Lung (tissue), 11 donors: ENCODE measurements at regions not wholly inside any gene's neighbourhood (a gene's known extent, or its start where the extent isn't known, plus 50 kb on each side); places are given as distances from the start of the nearest gene placed in this dataset.
A peak's percentile ranks its signal among the peaks of the same experiment; 100 is the strongest.

Source experiments
- ATAC-seq: fragments of 200-7000 bp; cut with Tn5 transposase; one replicate; pipeline ENCODE4 v1.9.1; 2020; ENCODE audit warnings: moderate number of reproducible peaks; ENCODE audit not compliant: insufficient read depth, low FRiP score
- DNase-seq, 3 donors: peaks; one replicate each; pipeline ENCODE4 v3.0.0-alpha.2; 2013 to 2017
- H3K27ac ChIP-seq, 2 donors: one replicate each; pipeline ENCODE4 v1.5.1; 2013; ENCODE audit warnings: mild to moderate bottlenecking in 2 of 2, moderate library complexity in 2 of 2, control low read depth in 1 of 2, inconsistent platforms in 1 of 2, low read depth in 1 of 2, low read length in 1 of 2
- H3K27me3 ChIP-seq, 3 donors: one replicate each; pipeline ENCODE4 v1.5.1; 2013; ENCODE audit warnings: low read length in 2 of 3; ENCODE audit not compliant: control insufficient read depth in 3 of 3, insufficient read depth in 3 of 3
- H3K36me3 ChIP-seq, 4 donors: one replicate each; pipeline ENCODE4 v1.5.1; 2013; ENCODE audit warnings: low read length in 4 of 4, mild to moderate bottlenecking in 1 of 4, moderate library complexity in 1 of 4; ENCODE audit not compliant: control insufficient read depth in 4 of 4, insufficient read depth in 4 of 4
- H3K4me1 ChIP-seq, 5 donors: one replicate each; pipeline ENCODE4 v1.5.1; 2013; ENCODE audit warnings: low read length in 5 of 5, mild to moderate bottlenecking in 2 of 5, moderate library complexity in 1 of 5; ENCODE audit not compliant: control insufficient read depth in 5 of 5, insufficient read depth in 5 of 5
- H3K4me3 ChIP-seq: one replicate; pipeline ENCODE4 v1.5.1; 2013; ENCODE audit warnings: mild to moderate bottlenecking, control low read depth, moderate library complexity
- H3K9ac ChIP-seq, 2 donors: one replicate each; pipeline ENCODE4 v1.5.1; 2013; ENCODE audit warnings: low read length in 2 of 2, control low read depth in 1 of 2; ENCODE audit not compliant: insufficient read depth in 1 of 2
- H3K9me3 ChIP-seq, 4 donors: one replicate each; pipeline ENCODE4 v1.5.1; 2013; ENCODE audit warnings: low read length in 3 of 4, mild to moderate bottlenecking in 1 of 4, moderate library complexity in 1 of 4; ENCODE audit not compliant: control insufficient read depth in 4 of 4, insufficient read depth in 3 of 4
- WGBS, 2 donors: extraction: QIAGEN DNeasy Blood & Tissue Kit; methylation state at CpG; one replicate each; pipeline ENCODE4 v1.1.7; 2013; 5-methylcytosine and 5-hydroxymethylcytosine counted together
- TF ChIP-seq, protein P1 (sequence below): IDR thresholded peaks from 2 replicates; pipeline ENCODE4 v1.5.1; 2012; ENCODE audit warnings: mild to moderate bottlenecking; ENCODE audit errors: control extremely low read depth, extremely low read depth
- donor health status: control.
- donor health status: control.
- donor health status: Bipolar disorder and iron deficiency.
- donor health status: healthy.
- donor health status: DM: yes; HTN: yes; CAD: no.

- no peak overlapping the region for H3K27ac ChIP-seq
- ATAC-seq (no peak), DNase-seq (peak in 1 of 3 donors; percentile 13)
- TF ChIP-seq, protein P1, sequence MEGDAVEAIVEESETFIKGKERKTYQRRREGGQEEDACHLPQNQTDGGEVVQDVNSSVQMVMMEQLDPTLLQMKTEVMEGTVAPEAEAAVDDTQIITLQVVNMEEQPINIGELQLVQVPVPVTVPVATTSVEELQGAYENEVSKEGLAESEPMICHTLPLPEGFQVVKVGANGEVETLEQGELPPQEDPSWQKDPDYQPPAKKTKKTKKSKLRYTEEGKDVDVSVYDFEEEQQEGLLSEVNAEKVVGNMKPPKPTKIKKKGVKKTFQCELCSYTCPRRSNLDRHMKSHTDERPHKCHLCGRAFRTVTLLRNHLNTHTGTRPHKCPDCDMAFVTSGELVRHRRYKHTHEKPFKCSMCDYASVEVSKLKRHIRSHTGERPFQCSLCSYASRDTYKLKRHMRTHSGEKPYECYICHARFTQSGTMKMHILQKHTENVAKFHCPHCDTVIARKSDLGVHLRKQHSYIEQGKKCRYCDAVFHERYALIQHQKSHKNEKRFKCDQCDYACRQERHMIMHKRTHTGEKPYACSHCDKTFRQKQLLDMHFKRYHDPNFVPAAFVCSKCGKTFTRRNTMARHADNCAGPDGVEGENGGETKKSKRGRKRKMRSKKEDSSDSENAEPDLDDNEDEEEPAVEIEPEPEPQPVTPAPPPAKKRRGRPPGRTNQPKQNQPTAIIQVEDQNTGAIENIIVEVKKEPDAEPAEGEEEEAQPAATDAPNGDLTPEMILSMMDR = no peak
- H3K27me3 ChIP-seq = no peaks in the 10 kb centered on the region
- no peak overlapping the region for H3K4me3 ChIP-seq
- no peaks in the 10 kb centered on the region for H3K36me3 ChIP-seq
- no peak overlapping the region for H3K9ac ChIP-seq
- 58 to 72% methylated on average over 4 of the region's 4 CpGs for WGBS, 2 donors
- H3K4me1 ChIP-seq = no peaks in the 10 kb centered on the region
- peaks cover 0 to 2% (median 0%) of the 10 kb centered on the region in 4 donors for H3K9me3 ChIP-seq
Observed at GRCh38 chr12:61490526-61491498, 769.4 kb upstream of the USP15 start.

DNA sequence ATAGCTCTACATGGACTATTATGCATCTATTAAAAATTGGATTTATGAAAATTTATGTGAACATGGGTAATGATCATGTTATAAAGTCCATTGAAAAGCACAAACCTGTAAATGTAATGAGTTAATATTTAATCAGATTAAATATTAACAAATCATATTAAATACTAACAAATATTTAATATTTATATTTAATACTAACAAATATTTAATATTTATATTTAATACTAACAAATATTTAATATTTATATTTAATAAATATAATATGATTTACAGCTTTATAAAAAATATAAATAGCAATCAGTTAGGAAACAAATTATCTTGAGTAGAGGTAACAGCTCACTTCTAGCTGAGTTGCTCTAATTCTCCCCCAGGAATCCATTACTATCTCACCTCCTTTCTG is 758.0 kb upstream of the USP15 start:
- DNase-seq (no peak), ATAC-seq (no peak)
- H3K36me3 ChIP-seq = no peaks in the 10 kb centered on the region
- H3K27ac ChIP-seq = no peak overlapping the region
- no peaks in the 10 kb centered on the region for H3K4me1 ChIP-seq
- H3K27me3 ChIP-seq = no peaks in the 10 kb centered on the region
- no peak overlapping the region for H3K4me3 ChIP-seq
- no peaks in the 10 kb centered on the region for H3K9me3 ChIP-seq
- no peak overlapping the region for H3K9ac ChIP-seq
- TF ChIP-seq, protein P1 = no peak

GRCh38 chr12:61504396-61505080 is 755.7 kb upstream of the USP15 start:
- no peaks in the 10 kb centered on the region for H3K36me3 ChIP-seq
- ATAC-seq (no peak), DNase-seq (peak in 1 of 3 donors; percentile 20)
- no peak overlapping the region for H3K4me3 ChIP-seq
- H3K4me1 ChIP-seq = peaks cover 0 to 4% (median 0%) of the 10 kb centered on the region in 5 donors
- no peaks in the 10 kb centered on the region for H3K27me3 ChIP-seq
- 32 to 52% methylated on average over 1 of the region's 1 CpG for WGBS, 2 donors
- H3K27ac ChIP-seq = no peak overlapping the region
- no peak overlapping the region for H3K9ac ChIP-seq
- TF ChIP-seq, protein P1 = no peak
- no peaks in the 10 kb centered on the region for H3K9me3 ChIP-seq
